Activated CD8-positive, alpha-beta T cell treated with anti-CD3 and anti-CD28 coated beads for 36 hours (primary cell): ENCODE measurements at regions not wholly inside any gene's neighbourhood (a gene's known extent, or its start where the extent isn't known, plus 50 kb on each side); places are given as distances from the start of the nearest gene placed in this dataset.

Experiments used
- ATAC-seq: fragments of 200-7000 bp; cut with Tn5 transposase; one replicate; pipeline ENCODE4 v1.10.0; 2021; ENCODE audit warnings: mild to moderate bottlenecking, moderate library complexity
- CTCF ChIA-PET: fragments of 350-600 bp; sonication (Branson Sonifier 250); formaldehyde crosslinking; loops from one replicate; lab custom pipeline; 2021; ENCODE audit warnings: antibody characterized with exemption; lab: Charles Lee
- POLR2A ChIA-PET: fragments of 350-600 bp; sonication (Branson Sonifier 250); formaldehyde crosslinking; loops from one replicate; lab custom pipeline; 2021; ENCODE audit warnings: antibody characterized with exemption; lab: Charles Lee
- DNase-seq: peaks from one replicate; pipeline ENCODE4 v3.0.0-alpha.2; 2020
- H3K27ac Mint-ChIP-seq: one replicate; pipeline ENCODE4 v1.8.0; 2021; ENCODE audit warnings: mild to moderate bottlenecking, mixed read lengths
- H3K27me3 Mint-ChIP-seq: one replicate; pipeline ENCODE4 v1.8.0; 2021; ENCODE audit warnings: mixed read lengths
- H3K36me3 Mint-ChIP-seq: one replicate; pipeline ENCODE4 v1.8.0; 2021; ENCODE audit warnings: low read depth, mixed read lengths
- H3K4me1 Mint-ChIP-seq: one replicate; pipeline ENCODE4 v1.8.0; 2021; ENCODE audit warnings: low read depth, mixed read lengths
- H3K4me3 Mint-ChIP-seq: one replicate; pipeline ENCODE4 v1.8.0; 2021; ENCODE audit warnings: mild to moderate bottlenecking, moderate library complexity, mixed read lengths
- H3K9me3 Mint-ChIP-seq: one replicate; pipeline ENCODE4 v1.8.0; 2021; ENCODE audit warnings: mixed read lengths
- intact Hi-C: fragments of 100-400 bp; cut with micrococcal nuclease; formaldehyde crosslinking; loops from one replicate; pipeline ENCODE4 v1.10.0; 2022
- TF ChIP-seq, protein P1 (sequence below): fragments of 200-600 bp; IDR thresholded peaks from one replicate; pipeline ENCODE4 v1.8.0; 2022; ENCODE audit warnings: antibody characterized with exemption, mild to moderate bottlenecking

DNA sequence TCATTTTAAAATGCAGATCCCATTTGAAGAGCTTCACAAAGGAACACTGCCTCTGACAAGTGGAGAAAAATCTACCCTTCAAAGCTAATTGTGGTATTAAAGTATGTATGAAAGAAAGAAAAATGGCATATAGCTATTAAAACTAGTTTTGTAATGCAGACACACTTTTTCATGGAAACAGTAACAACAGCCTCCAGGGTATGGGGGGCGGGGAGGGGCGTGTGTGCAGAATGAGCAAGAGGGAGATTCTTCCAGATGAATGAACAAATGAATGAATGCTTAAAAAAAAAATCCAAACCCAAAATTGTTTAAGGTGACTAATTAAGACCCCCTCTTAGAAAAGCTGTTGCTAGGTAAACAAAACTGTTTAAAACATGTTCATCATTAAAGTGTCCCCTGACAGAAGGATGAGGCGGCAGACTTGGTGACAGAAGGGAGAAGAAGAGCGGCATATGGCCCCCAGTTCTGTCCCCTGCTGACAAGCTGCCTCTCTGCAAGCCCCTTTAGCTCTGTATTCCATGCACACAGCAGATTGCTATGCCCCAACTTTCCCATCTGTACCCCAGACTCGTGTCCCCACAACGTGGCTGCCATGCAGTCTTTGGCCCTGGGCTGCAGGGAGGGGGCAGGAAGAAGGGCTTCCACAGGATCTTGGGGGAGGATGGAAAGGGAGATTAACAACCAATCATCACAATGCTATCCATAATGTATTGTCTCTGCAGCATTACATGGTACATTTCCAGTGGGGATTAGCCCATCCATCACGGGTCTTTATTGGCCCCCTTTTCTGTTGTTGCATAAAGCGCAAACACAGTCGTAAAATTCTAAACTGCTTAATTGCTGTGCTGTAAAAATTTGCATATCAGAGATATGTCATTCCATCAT is 108.4 kb upstream of the OLIG3 start:
- TF ChIP-seq, protein P1, sequence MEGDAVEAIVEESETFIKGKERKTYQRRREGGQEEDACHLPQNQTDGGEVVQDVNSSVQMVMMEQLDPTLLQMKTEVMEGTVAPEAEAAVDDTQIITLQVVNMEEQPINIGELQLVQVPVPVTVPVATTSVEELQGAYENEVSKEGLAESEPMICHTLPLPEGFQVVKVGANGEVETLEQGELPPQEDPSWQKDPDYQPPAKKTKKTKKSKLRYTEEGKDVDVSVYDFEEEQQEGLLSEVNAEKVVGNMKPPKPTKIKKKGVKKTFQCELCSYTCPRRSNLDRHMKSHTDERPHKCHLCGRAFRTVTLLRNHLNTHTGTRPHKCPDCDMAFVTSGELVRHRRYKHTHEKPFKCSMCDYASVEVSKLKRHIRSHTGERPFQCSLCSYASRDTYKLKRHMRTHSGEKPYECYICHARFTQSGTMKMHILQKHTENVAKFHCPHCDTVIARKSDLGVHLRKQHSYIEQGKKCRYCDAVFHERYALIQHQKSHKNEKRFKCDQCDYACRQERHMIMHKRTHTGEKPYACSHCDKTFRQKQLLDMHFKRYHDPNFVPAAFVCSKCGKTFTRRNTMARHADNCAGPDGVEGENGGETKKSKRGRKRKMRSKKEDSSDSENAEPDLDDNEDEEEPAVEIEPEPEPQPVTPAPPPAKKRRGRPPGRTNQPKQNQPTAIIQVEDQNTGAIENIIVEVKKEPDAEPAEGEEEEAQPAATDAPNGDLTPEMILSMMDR = no peak
- H3K36me3 Mint-ChIP-seq = no peaks in the 10 kb centered on the region
- peaks cover 18% of the 10 kb centered on the region for H3K27me3 Mint-ChIP-seq
- no peak for ATAC-seq
- ChIA-PET POLR2A (no interaction called here), CTCF (interaction anchor here (0.7 to 1.5 kb wide), 2 partner anchors 17 to 60 kb away, joined by 3 read pairs; no protein-coding TSS in a partner anchor)
- H3K4me3 Mint-ChIP-seq = no peak overlapping the region
- H3K4me1 Mint-ChIP-seq = no peaks in the 10 kb centered on the region
- intact Hi-C loops = no loop called here
- no peaks in the 10 kb centered on the region for H3K9me3 Mint-ChIP-seq
- H3K27ac Mint-ChIP-seq = no peak overlapping the region
- no peak for DNase-seq

DNA sequence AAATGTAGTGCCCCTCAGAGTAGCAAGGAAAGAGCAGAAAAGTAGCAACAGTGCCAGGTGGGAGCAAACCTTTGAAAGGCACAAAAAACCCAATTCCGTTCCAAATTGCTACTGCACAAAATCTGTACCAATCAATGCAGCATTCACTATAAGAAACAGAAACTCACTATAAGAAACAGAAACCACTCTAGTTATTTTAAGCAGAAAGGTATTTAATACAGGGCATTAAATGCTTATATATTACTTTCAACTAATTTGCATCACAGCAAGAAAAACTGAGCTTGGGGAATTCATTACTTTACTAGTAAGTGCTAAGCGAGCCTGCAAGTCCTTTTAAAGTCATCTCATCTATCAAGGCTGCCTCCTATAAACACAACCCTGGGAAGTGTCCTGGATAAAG is 116.5 kb upstream of the OLIG3 start:
- ChIA-PET CTCF (interaction anchor here (0.5 to 1.2 kb wide), 5 partner anchors 12 to 77 kb away, joined by 3 to 4 read pairs (median 3); no protein-coding TSS in a partner anchor), POLR2A (interaction anchor here (1.0 to 1.1 kb wide), 2 partner anchors 30 to 528 kb away, joined by 3 to 4 read pairs; no protein-coding TSS in a partner anchor)
- Mint-ChIP-seq H3K4me1 (no peaks in the 10 kb centered on the region), H3K9me3 (peaks cover 3% of the 10 kb centered on the region), H3K27me3 (peaks cover 4% of the 10 kb centered on the region), H3K27ac (no peak overlapping the region), H3K36me3 (no peaks in the 10 kb centered on the region), H3K4me3 (no peak overlapping the region)
- ATAC-seq = no peak
- TF ChIP-seq, protein P1 = no peak
- no peak for DNase-seq
- intact Hi-C loops = no loop called here

DNA sequence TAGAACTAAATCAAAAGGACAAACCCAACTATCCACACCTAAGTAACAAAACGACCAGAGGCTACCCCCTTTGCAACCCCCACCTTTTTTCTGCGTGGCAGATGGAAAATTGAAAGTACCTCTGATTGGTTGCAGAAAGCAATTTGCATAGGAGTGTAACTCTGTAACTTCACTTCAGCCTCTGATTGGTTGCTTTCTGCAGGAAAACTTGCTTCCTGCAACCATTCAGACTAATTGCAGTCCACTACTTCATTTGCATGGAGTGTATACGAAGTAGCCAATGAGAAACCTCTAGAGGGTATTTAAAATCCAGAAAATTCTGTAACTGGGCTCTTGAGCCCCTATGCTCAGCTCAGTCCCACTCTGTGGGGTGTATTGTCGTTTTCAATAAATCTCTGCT is 129.1 kb upstream of the OLIG3 start:
- ChIA-PET POLR2A (no interaction called here), CTCF (no interaction called here)
- Mint-ChIP-seq H3K27me3 (peaks cover 14% of the 10 kb centered on the region), H3K4me3 (no peak overlapping the region), H3K9me3 (no peaks in the 10 kb centered on the region), H3K4me1 (no peaks in the 10 kb centered on the region), H3K36me3 (no peaks in the 10 kb centered on the region), H3K27ac (no peak overlapping the region)
- no peak for DNase-seq
- ATAC-seq = no peak
- intact Hi-C loops = no loop called here
- TF ChIP-seq, protein P1 = no peak

DNA sequence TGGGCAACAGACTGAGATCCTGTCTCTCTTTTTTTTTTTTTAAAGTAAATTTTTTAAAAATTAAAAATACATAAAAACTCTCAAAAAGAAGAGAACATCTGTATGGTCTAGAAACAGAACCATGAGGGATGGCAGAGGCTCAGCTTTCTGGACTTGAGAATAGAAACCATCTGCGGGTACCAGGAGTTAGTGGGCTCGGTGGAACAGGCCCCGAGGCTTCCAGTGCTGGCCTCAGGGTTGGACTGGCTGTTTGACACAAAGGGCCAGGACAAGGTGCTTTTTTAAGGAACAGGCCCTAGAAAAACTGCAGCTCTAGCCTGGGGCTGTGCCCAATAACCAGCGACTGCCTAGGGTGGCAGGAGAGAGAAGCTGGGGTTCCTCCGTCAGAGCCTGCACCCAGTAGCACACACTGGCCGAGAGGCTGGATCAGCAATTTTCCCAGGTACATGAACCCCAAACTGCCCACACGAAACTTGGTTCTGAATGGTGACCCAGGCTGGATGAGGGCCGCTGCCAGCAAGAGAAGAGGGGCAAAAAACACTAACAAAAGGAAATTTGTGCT is 131.0 kb upstream of the OLIG3 start:
- TF ChIP-seq, protein P1 = no peak
- ATAC-seq (no peak), DNase-seq (no peak)
- H3K4me3 Mint-ChIP-seq = no peak overlapping the region
- POLR2A ChIA-PET = no interaction called here
- CTCF ChIA-PET = no interaction called here
- H3K36me3 Mint-ChIP-seq = no peaks in the 10 kb centered on the region
- H3K27ac Mint-ChIP-seq = no peak overlapping the region
- intact Hi-C loops = no loop called here
- no peaks in the 10 kb centered on the region for H3K9me3 Mint-ChIP-seq
- no peaks in the 10 kb centered on the region for H3K4me1 Mint-ChIP-seq
- H3K27me3 Mint-ChIP-seq = peaks cover 14% of the 10 kb centered on the region

DNA sequence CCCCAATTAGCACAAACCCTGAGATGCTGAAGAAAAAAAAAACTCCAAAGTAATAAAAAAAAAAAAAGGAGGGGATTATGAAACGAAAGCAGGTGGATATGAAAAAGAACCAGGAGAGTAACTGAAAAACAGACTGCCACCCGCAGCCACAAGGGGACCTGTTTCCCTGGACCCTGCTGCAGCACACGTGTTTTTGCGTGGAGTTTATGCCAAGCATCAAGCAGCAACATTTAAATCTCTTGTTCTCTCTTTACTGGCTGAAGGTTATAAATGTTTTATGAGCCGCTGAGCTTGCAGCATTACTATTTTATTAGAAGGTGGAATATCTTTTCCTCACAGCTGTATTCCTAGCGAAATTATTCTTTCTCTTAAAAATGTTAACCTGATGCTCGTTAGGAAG is 131.6 kb upstream of the OLIG3 start:
- TF ChIP-seq, protein P1 = no peak
- no peaks in the 10 kb centered on the region for H3K9me3 Mint-ChIP-seq
- no peak overlapping the region for H3K4me3 Mint-ChIP-seq
- H3K27ac Mint-ChIP-seq = no peak overlapping the region
- no peaks in the 10 kb centered on the region for H3K4me1 Mint-ChIP-seq
- DNase-seq (no peak), ATAC-seq (no peak)
- intact Hi-C loops = no loop called here
- POLR2A ChIA-PET = no interaction called here
- H3K36me3 Mint-ChIP-seq = no peaks in the 10 kb centered on the region
- H3K27me3 Mint-ChIP-seq = peaks cover 14% of the 10 kb centered on the region
- CTCF ChIA-PET = interaction anchor here (1.5 kb wide), 1 partner anchor 549 kb away, joined by 3 read pairs; no protein-coding TSS in a partner anchor
